ENCODE measurements at regions not wholly inside any gene's neighbourhood (a gene's known extent, or its start where the extent isn't known, plus 50 kb on each side); places are given as distances from the start of the nearest gene placed in this dataset.
A peak's percentile ranks its signal among the peaks of the same experiment; 100 is the strongest.

- Mint-ChIP-seq H3K9me3 (peaks cover 18% of the 10 kb centered on the region), H3K27ac (peak overlapping the region in 1 of 3 experiments; percentile 26), H3K27me3 (ENCODE audit: low read depth) (no peaks in the 10 kb centered on the region), H3K36me3 (ENCODE audit: low read depth) (no peaks in the 10 kb centered on the region), H3K4me3 (no peak overlapping the region), H3K4me1 (peaks cover 5% of the 10 kb centered on the region)
- TF ChIP-seq CTCF (IDR thresholded peaks at IDR 0.05; ENCODE audit: unreplicated experiment in 3 of 3) = no peak
Measured at GRCh38 chr6:90818163-90818562, 231.3 kb upstream of the MAP3K7 start.

DNA sequence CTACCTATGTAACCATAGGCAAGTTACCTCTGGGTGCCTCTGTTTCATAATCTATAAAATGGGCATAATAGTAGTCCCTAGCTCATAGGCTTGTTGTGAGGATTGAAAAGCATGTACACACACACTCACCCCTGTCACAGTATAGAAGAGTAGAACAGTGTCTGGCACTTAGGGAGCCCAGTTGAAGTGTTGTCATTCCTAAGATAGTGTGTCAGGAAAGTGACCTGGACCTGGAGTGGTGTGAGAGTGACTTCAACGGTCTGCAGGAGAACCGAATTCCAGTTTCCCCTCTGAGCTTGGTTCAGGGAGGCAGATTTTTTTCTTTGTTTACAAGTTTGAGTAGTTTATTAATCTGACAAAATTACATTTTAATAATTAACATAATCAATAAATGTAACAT is 229.9 kb upstream of the MAP3K7 start:
- H3K36me3 Mint-ChIP-seq (ENCODE audit: low read depth) = no peaks in the 10 kb centered on the region
- no peaks in the 10 kb centered on the region for H3K27me3 Mint-ChIP-seq (ENCODE audit: low read depth)
- H3K4me3 Mint-ChIP-seq = no peak overlapping the region
- peaks cover 20% of the 10 kb centered on the region for H3K9me3 Mint-ChIP-seq
- TF ChIP-seq CTCF (IDR thresholded peaks at IDR 0.05; ENCODE audit: unreplicated experiment in 3 of 3) = no peak
- H3K4me1 Mint-ChIP-seq = peaks cover 5% of the 10 kb centered on the region
- no peak overlapping the region for H3K27ac Mint-ChIP-seq

- Mint-ChIP-seq H3K4me3 (no peak overlapping the region), H3K36me3 (ENCODE audit: low read depth) (no peaks in the 10 kb centered on the region), H3K9me3 (peaks cover 20% of the 10 kb centered on the region), H3K27ac (no peak overlapping the region), H3K27me3 (ENCODE audit: low read depth) (no peaks in the 10 kb centered on the region), H3K4me1 (no peaks in the 10 kb centered on the region)
- TF ChIP-seq CTCF (IDR thresholded peaks at IDR 0.05; ENCODE audit: unreplicated experiment in 3 of 3) = no peak
Measured at GRCh38 chr6:90811596-90812226, 224.8 kb upstream of the MAP3K7 start.

DNA sequence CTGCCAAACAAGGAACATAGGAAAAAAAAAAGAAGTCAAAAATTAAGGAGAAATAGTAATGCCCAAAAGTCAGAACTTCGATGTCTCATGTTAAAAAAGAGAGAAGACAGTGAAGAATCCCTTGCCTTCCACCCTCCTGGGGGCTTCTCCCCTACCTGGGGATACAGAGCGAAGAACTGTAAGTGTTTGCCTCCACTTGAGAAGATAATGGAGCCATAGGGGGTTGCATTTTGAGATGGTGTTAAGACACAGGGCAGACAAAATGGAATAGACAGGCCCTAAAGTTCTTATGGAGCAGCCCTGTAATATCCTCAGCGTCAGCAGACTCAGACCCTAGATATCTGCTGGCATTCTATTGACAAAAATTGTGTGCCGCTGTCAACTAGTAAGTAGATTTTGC is 222.2 kb upstream of the MAP3K7 start:
- Mint-ChIP-seq H3K4me3 (no peak overlapping the region), H3K4me1 (peaks cover 11% of the 10 kb centered on the region)

DNA sequence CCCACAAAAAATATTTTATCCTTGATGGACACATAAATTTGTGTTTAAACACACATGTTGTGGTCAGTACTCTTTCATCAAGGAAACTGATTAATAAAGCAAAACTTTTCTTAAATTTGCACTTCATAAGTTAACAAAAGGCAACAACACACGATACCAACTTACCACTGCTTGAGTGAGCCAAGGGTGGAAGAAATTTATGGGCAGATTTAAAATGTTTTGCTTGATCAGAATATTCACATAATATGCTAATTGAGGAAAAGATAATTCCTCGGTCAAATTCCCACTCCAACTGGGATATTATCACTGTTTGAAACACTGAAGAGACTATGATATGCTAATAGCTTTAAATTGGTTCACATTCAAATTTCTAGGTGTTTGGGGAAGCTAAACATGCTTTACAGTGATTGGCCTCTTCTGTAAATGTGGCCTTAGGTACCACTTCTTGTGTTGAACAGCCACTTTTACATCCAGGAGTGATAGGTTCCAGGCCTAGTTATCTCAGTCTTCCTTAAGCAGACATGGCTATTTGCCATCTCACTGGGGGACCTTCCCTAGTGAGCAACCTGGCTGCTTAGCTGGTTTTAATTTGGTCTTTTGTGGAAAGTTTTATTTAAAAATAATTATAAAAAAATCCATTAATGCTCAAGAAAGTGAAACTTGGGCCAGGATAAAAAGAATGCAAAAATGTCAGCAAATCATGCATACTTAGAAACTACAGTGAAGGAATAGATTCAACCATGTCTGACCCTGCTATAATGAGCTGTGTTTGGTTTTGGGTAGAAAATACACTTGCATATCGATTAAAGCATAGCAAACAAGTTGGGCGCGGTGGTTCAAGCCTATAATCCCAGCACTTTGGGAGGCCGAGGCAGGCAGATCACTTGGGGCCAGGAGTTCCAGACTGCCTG is 221.2 kb upstream of the MAP3K7 start:
- H3K27me3 Mint-ChIP-seq (ENCODE audit: low read depth) = no peaks in the 10 kb centered on the region
- no peak overlapping the region for H3K4me3 Mint-ChIP-seq
- peaks cover 15% of the 10 kb centered on the region for H3K4me1 Mint-ChIP-seq

More for the DNA sequence above, 222.2 kb upstream of the MAP3K7 start:
- TF ChIP-seq CTCF (IDR thresholded peaks at IDR 0.05; ENCODE audit: unreplicated experiment in 3 of 3) = no peak
- peaks cover 7% of the 10 kb centered on the region for H3K9me3 Mint-ChIP-seq
- H3K36me3 Mint-ChIP-seq (ENCODE audit: low read depth) = no peaks in the 10 kb centered on the region
- H3K27ac Mint-ChIP-seq = no peak overlapping the region
- H3K27me3 Mint-ChIP-seq (ENCODE audit: low read depth) = no peaks in the 10 kb centered on the region

More for the DNA sequence above, 221.2 kb upstream of the MAP3K7 start:
- H3K9me3 Mint-ChIP-seq = peaks cover 2% of the 10 kb centered on the region
- TF ChIP-seq CTCF (IDR thresholded peaks at IDR 0.05; ENCODE audit: unreplicated experiment in 3 of 3) = no peak
- H3K36me3 Mint-ChIP-seq (ENCODE audit: low read depth) = no peaks in the 10 kb centered on the region
- H3K27ac Mint-ChIP-seq = no peak overlapping the region

Data from nephron (organoid).